Activated CD4-positive, alpha-beta T cell treated with anti-CD3 and anti-CD28 coated beads, Interleukin-2, amount 10 ng/mL, durations not matched to agents 7 days and 5 days (primary cell): ENCODE measurements at regions not wholly inside any gene's neighbourhood (a gene's known extent, or its start where the extent isn't known, plus 50 kb on each side); places are given as distances from the start of the nearest gene placed in this dataset.
A peak's percentile ranks its signal among the peaks of the same experiment; 100 is the strongest.
"Not testable (repeated sequence)": the region's sequence is repeated elsewhere in the genome, so short reads cannot be mapped to it uniquely, and the experiment has no call there.

Experiments
- CTCF ChIA-PET: fragments of 350-600 bp; sonication (Branson Sonifier 250); formaldehyde crosslinking; loops from one replicate; lab custom pipeline; 2021; ENCODE audit warnings: antibody characterized with exemption; lab: Charles Lee
- POLR2A ChIA-PET: fragments of 350-600 bp; sonication (Branson Sonifier 250); formaldehyde crosslinking; loops from one replicate; lab custom pipeline; 2021; ENCODE audit warnings: antibody characterized with exemption; lab: Charles Lee
- DNase-seq: peaks from one replicate; pipeline ENCODE4 v3.0.0-alpha.2; 2020
- H3K27ac Mint-ChIP-seq: one replicate; pipeline ENCODE4 v1.8.0; 2021; ENCODE audit warnings: mild to moderate bottlenecking, moderate library complexity, mixed read lengths
- H3K27me3 Mint-ChIP-seq: one replicate; pipeline ENCODE4 v1.8.0; 2021; ENCODE audit warnings: mixed read lengths
- H3K36me3 Mint-ChIP-seq: one replicate; pipeline ENCODE4 v1.8.0; 2021; ENCODE audit warnings: low read depth, mixed read lengths
- H3K4me1 Mint-ChIP-seq: one replicate; pipeline ENCODE4 v1.8.0; 2021; ENCODE audit warnings: mixed read lengths
- H3K4me3 Mint-ChIP-seq: one replicate; pipeline ENCODE4 v1.8.0; 2021; ENCODE audit warnings: mild to moderate bottlenecking, moderate library complexity, mixed read lengths
- H3K9me3 Mint-ChIP-seq: one replicate; pipeline ENCODE4 v1.8.0; 2021; ENCODE audit warnings: mixed read lengths

- peaks cover 12% of the 10 kb centered on the region for H3K9me3 Mint-ChIP-seq
- H3K4me3 Mint-ChIP-seq, POLR2A ChIA-PET, H3K27me3 Mint-ChIP-seq, H3K27ac Mint-ChIP-seq, CTCF ChIA-PET, DNase-seq, H3K36me3 Mint-ChIP-seq, H3K4me1 Mint-ChIP-seq: not testable (repeated sequence)
Observed at GRCh38 chr7:63748571-63749302, 249.9 kb upstream of the ZNF722 start.

- H3K27me3 Mint-ChIP-seq, CTCF ChIA-PET, H3K36me3 Mint-ChIP-seq, H3K4me1 Mint-ChIP-seq, DNase-seq, H3K4me3 Mint-ChIP-seq, H3K9me3 Mint-ChIP-seq, POLR2A ChIA-PET, H3K27ac Mint-ChIP-seq: not testable (repeated sequence)
Observed at GRCh38 chr7:63752446-63752845, 246.2 kb upstream of the ZNF722 start.

DNA sequence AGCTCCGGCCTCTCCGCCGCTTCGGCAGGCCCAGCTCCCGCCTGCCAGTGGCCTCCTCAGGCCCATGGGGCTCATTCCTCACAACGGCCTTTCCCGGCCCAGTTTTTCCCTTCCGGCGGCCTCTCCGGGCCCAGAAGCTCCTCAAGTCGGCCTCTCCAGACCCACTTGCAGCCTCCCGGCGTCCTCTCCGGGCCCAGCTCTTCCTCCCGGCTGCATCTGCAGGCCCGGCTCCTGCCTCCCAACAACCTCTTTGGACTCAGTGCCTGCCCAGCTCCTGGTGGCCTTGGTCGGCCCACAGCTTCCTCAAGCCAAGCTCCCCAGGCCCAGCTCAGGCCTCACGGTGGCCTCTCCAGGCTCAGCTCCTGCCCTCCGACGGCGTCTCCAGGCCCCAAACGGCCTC is 245.5 kb upstream of the ZNF722 start:
- H3K36me3 Mint-ChIP-seq, H3K27me3 Mint-ChIP-seq, H3K9me3 Mint-ChIP-seq, H3K4me3 Mint-ChIP-seq, POLR2A ChIA-PET, H3K4me1 Mint-ChIP-seq, CTCF ChIA-PET, H3K27ac Mint-ChIP-seq, DNase-seq: not testable (repeated sequence)

DNA sequence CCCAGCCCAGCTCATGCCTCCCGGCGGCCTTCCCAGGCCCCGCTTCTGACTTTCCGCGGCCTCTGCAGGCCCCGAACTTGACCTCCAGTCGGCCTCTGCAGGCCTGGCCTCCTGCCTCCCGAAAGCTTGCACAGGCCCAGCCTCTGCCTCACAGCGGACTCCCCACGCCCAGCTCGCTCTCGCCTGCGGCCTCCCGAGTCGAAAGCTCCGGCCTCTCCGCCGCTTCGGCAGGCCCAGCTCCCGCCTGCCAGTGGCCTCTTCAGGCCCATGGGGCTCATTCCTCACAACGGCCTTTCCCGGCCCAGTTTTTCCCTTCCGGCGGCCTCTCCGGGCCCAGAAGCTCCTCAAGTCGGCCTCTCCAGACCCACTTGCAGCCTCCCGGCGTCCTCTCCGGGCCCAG is 238.4 kb upstream of the ZNF722 start:
- CTCF ChIA-PET, H3K4me1 Mint-ChIP-seq, DNase-seq, H3K36me3 Mint-ChIP-seq, H3K27me3 Mint-ChIP-seq, H3K27ac Mint-ChIP-seq, POLR2A ChIA-PET, H3K4me3 Mint-ChIP-seq, H3K9me3 Mint-ChIP-seq: not testable (repeated sequence)

- H3K4me3 Mint-ChIP-seq, POLR2A ChIA-PET, H3K36me3 Mint-ChIP-seq, H3K27me3 Mint-ChIP-seq, H3K4me1 Mint-ChIP-seq, CTCF ChIA-PET, H3K27ac Mint-ChIP-seq, DNase-seq, H3K9me3 Mint-ChIP-seq: not testable (repeated sequence)
Observed at GRCh38 chr7:63765541-63765940, 233.1 kb upstream of the ZNF722 start.

DNA sequence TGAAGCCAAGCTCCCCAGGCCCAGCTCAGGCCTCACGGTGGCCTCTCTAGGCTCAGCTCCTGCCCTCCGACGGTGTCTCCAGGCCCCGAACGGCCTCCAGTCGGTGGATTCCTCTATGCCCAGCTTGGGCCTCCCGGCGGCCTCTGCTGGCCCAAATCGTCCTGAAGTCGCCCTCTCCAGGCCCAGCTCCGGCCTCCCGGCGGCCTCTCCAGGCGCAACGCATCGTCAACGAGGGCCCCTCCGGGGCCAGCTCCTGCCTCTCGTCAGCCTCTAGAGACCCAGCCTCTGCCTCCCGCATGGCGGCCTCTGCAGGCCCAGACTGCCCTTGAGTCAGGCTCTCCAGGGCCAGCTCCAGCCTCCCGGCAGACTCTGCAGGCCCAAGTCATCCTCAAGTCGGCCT is 232.5 kb upstream of the ZNF722 start:
- H3K4me1 Mint-ChIP-seq, POLR2A ChIA-PET, H3K4me3 Mint-ChIP-seq, CTCF ChIA-PET, H3K27ac Mint-ChIP-seq, DNase-seq, H3K36me3 Mint-ChIP-seq, H3K27me3 Mint-ChIP-seq, H3K9me3 Mint-ChIP-seq: not testable (repeated sequence)

GRCh38 chr7:63770162-63770561 is 228.5 kb upstream of the ZNF722 start:
- H3K4me1 Mint-ChIP-seq, POLR2A ChIA-PET, H3K27ac Mint-ChIP-seq, H3K9me3 Mint-ChIP-seq, H3K4me3 Mint-ChIP-seq, DNase-seq, H3K36me3 Mint-ChIP-seq, H3K27me3 Mint-ChIP-seq, CTCF ChIA-PET: not testable (repeated sequence)

DNA sequence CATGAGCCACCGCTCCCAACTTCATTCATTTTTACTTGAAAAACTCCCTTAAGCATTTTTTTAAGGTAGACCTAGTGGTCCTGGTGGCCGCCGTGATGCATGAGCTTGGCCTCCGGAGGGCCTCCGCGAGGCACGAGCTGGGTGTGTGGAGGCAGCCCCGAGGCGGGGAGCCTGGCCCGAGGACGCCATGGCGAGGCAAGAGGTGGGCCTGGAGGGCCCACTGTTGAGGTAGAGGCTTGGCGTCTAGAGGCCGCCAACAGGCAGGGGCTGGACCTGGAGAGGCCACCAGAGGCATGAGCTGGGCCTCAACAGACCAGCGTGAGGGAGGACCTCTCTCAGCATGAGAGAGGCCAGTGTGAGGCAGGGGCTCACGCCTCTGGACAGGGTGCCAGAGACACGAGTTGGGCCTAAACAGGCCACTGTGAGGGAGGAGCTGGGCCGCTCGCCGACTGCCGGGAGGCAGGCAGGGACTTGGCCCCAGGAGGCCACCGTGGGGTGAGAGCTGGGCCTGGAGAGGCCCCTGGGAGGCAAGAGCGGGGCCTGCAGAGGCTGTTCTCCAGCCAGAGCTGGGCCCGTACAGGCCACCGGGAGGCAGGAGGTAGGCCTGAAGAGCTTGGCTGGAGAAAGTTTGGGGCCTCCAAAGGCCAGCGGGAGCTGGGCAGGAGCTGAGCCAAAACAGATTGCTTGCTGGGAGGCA is 227.1 kb upstream of the ZNF722 start:
- not testable (repeated sequence) for H3K4me1 Mint-ChIP-seq, H3K27ac Mint-ChIP-seq

DNA sequence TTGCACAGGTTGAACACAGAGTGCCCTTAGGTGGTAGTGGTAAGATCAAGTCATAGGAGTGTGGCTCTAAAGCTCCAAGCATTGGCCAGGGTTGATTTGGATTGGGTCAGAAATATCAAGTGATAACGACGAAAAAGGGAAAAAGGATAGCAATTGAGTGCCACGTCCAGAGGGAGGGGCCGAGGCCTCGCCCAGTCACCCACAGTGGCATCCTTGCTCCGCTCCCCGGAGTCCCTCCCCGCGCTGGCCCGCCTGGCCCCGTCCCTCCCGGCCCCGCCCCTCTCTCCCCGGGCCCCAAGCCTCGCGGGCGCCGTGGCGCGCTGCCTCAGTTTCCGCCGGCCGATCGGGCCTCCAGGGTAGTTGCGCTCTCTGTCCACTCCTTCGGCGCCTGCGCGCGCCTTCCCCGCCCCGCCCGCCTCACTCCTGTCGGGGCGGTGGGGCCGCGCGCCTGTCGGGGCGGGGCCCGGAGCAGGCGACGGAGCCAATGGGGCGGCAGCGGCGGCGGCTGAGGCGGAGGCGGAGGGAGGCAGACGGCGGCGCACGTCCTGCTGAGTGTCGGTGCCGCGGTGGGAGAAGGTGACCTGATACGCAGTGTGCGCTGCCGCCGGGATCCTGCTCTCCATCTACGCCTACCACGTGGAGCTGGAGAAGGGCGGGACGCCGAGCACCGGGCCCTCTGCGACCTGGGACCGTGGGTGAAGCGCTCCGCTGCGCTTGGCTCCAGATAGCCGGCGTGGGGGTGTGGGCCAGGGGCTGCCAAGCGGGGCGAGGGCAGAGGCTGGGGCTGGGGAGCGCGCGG is 209.1 kb upstream of the ZNF722 start:
- Mint-ChIP-seq H3K9me3 (peaks cover 14% of the 10 kb centered on the region), H3K36me3 (peaks cover 2% of the 10 kb centered on the region), H3K4me3 (peak overlapping the region; percentile 38), H3K4me1 (no peaks in the 10 kb centered on the region), H3K27ac (peak overlapping the region; percentile 57), H3K27me3 (no peaks in the 10 kb centered on the region)
- peak; percentile 7 for DNase-seq
- CTCF ChIA-PET: interaction anchor here (0.7 kb wide), 1 partner anchor 41 kb away, joined by 3 read pairs; no protein-coding TSS in a partner anchor
- POLR2A ChIA-PET: no interaction called here

More for the DNA sequence above, 227.1 kb upstream of the ZNF722 start:
- H3K27me3 Mint-ChIP-seq, DNase-seq, H3K9me3 Mint-ChIP-seq, CTCF ChIA-PET, H3K36me3 Mint-ChIP-seq, H3K4me3 Mint-ChIP-seq, POLR2A ChIA-PET: not testable (repeated sequence)

- H3K4me3 Mint-ChIP-seq: peak overlapping the region; percentile 10
- CTCF ChIA-PET, H3K4me1 Mint-ChIP-seq, H3K9me3 Mint-ChIP-seq, H3K27ac Mint-ChIP-seq, H3K36me3 Mint-ChIP-seq, DNase-seq, POLR2A ChIA-PET, H3K27me3 Mint-ChIP-seq: not testable (repeated sequence)
Observed at GRCh38 chr7:63790177-63790763, 208.4 kb upstream of the ZNF722 start.
